Hippocampal formation (tissue), 2 donors: ENCODE measurements at regions not wholly inside any gene's neighbourhood (a gene's known extent, or its start where the extent isn't known, plus 50 kb on each side); places are given as distances from the start of the nearest gene placed in this dataset.
"Not testable (repeated sequence)": the region's sequence is repeated elsewhere in the genome, so short reads cannot be mapped to it uniquely, and the experiment has no call there.

Source experiments
- DNase-seq, 2 donors: peaks; one replicate each; lab custom pipeline; 2025; lab: John Stamatoyannopoulos, UW

DNA sequence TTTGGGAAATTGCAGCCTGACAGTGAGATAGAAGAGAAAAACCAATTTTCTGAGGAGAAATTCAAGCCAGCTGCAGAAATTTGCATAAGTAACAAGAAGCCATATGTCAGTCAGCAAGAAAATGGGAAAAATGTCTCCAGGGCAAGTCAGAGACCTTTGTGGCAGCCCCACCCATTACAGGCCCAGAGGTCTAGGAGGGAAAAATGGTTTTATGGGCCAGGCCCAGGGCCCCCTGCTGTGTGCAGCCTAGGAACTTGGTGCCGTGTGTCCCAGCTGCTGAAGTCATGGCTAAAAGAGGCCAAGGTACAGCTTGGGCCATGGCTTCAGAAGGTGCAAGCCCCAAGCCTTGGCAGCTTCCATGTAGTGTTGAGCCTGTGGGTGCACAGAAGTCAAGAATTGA lies 296.1 kb downstream of the TTC6 start:
- not testable (repeated sequence) for DNase-seq

DNA sequence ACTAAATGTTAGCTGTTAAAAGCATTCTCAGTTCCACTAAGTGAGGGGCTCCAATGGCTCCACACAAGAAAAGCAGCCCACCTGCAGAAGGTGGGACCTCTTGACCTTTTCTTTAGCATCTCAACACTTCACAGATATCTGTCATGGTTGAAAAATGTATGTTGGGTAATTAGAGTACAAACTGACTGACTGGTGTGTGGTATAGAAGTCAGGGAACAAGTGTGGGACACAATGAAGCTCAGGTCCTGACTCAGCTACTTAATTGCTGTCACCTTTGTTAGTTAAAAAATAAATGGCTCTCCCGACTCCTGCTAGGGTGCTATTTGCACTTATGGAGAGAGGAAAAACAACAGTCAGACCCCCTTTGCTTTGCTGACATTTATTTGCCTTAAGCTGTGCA lies 299.0 kb downstream of the TTC6 start:
- no peak for DNase-seq

DNA sequence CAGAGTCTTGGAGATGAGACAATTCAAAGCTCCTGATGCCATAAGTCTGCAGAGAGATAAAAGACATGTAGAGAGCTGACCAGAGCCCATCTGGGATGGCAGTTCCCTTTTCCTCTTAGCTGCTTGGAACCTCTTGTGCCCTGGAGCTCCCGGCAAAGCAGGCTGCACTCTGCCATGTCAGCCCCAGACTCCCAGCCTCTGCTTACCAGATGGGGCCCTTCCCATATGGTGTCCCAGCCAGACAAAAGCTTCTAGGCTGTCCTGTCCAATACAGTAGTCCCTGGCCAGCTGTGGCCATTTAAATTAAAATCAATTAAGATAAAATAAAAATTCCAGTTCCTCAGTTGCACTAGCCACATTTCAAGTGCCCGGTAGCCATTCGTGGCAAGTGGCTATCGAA lies 303.9 kb downstream of the TTC6 start:
- DNase-seq = no peak

DNA sequence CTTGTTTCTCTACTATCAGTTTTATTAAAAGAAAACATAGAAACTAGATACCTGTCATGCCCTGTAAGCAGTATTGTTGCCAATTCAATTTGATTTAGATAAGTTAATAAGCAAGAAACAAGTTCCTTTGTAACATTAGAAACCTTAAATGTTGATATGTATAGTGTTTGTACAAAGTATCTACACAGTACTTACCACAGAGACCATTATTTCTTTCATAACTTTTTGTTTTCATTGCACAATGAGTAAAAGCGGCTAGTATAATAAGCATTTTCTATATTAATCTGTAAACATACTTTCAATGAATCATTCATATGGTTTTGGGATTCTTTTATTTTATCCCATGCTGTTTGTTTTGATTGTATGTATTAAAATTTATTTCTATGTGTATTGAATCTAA lies 305.1 kb downstream of the TTC6 start:
- no peak for DNase-seq

DNA sequence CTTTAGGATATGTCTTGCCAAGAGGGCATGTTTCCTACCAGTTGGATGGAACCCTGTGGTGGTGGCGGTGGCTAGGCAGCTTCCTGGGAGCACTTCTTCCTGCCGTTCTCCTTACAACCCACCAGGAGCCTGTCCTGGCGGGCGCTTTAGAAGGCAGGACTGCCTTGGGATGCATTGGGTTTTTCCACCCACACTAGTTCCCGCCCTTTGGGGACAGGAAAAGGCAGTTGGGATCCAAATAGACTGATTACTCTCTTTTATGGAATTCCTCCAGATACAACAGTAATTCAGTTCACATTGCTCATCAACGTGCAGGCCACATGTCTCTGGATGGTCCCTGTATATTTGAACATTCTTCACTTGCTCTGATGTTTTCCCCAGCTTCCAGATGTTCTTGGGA lies 305.7 kb upstream of the SSTR1 start:
- DNase-seq = no peak

DNA sequence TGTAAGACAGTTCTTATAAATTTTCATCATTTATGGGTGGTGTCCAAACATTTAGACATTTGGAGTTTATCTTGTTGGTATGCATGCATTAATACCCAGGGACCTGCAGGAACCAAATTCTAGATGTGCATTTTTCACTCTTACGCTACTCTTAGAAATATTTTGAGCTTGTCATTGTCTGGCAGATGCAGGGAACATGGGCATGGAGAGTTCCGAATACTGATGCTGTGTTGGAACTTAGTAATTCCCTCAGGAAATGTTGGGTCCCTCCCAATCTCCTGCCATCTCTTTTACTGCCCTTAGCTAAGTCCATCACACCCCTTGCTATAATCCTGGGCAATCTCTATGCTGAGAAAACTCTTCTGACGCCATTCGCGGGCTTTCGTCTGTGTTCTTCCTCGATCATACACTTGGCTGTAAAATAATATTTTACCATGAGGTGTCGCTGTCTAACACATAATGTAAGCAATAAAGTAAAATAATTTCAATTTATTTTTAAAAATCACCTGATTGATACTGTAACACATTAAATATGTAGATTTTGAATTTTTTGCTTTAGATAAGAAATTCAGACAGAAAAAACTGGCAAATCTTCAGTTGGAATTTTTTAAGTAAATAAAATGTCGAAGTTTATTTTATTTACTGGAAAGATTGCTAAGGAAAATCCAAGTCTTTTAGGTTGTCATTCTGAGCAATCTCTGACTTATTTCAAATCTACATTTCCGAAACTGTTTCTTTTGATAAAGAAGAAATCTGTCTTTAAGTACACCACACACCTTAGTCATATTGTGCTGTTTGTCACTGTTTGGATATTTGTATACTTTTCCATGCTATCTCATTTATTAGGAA lies 304.1 kb upstream of the SSTR1 start:
- peak in 1 of 2 donors; percentile 6 for DNase-seq

DNA sequence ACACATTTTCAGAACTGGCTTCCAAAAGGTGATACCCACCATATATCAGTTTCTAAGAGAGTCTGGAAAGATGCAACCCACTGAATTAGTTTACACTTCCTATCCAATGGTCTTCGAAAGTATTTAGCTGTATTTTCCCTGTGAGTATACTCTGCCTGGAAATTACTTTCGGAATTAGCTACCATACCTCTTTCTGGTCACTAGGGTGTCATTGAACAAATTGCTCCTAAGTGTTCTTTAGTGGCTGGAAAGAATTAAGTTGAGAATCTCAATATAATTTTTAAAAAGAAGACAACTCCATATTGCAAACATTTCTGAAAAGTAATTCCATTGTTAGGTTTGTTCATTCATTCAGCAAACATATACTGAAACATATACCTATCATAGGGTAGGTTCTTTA lies 283.1 kb upstream of the SSTR1 start:
- DNase-seq = no peak

DNA sequence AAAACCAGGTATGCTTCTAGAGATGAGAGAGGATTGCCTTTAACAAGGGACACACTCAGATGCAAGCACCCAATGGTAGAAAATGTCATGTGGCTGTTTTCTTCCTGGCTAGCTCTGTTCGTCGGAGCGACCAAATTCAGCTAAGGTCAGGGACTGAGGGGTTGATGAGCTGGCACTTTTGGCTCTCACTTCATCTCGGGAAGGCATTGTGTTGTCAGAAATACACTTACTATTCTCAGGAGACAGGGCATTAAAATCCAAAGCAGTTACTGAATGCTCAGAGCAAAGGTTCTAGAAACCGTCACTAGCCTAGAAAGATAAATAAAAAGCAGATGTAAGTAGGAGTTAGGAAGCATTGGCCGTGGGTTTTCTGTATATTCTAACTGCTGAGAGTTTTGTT lies 275.7 kb upstream of the SSTR1 start:
- no peak for DNase-seq

DNA sequence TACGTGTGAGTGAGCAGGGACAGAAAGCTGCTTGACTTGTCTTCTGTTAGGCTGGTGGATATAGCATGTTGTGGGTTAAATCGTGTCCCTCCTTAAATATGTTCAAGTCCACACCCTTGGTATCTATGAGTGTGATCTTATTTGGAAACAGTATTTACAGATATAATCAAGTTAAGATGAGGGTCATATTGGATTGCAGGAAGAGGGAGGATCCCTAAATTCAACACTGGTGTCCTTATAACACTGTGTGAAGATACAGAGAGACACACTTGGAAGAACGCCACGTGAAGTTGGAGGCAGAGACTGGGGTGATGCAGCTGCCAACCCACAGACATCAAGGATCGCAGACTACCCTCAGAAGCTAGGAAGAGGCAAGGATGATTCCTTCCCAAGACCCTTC lies 275.2 kb upstream of the SSTR1 start:
- DNase-seq = no peak

DNA sequence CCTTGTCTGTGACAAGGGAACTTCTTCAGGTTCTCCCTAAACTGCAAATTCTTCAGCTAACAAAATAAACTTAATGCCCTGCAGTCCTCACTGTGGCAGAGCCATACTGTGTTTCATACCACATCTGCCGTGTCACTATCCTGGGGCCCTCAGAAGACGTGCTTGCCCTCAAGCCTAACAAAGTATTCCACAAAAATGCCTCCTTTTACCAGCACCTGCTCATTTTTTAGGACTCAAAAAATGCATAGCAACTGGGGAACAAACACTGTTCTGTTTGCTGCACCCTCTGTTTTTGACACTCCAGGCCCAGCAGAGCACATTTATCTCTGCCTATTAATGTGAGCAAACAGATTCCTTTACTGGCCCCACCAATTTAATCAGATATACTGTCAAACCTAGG lies 270.7 kb upstream of the SSTR1 start:
- DNase-seq = no peak

DNA sequence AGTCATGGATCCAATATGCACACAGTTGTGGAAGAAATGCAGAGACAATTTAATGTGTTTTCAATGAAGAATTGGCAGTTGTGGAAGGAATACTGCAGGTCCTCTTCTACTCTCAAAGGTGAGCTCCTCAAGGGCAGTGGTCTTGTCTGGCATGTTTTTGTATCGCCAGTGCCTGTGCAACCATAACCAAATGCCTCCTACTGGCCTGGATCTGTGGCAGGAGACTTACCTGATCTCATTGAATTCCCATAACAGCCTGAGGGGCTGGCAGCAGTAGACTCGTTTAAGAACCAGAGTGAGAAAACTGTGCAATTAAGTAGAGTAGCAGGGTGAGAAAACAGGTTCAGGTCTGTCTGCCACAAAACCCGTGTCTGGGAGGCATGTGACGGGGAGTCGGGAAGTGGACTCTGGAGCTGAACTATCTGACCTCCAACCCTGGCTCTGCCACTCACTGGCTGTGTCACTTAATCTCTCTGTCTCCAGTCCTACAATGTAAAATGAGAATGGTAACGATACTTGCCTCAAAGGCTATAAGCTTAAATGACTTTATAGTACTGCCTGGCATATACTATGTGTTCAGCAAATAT lies 268.2 kb upstream of the SSTR1 start:
- no peak for DNase-seq

DNA sequence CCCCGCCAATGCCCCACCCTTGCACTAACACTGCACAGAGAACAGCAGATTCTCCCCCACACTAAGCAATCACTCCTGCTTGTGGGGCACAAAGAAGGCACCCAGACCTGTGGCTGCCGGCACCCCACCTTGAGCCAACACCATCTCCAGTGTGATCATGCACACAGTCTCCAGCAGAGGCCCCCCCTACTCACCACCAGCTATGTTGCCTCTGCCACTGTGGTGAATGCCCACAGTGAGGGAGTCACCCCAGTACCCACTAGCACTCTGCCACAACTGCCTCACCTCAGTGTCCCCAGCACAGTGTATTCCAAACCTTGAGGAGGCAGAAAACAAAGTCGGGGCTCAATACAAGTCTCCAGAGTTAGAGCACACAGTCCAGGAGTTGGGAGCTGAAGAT lies 261.7 kb upstream of the SSTR1 start:
- DNase-seq = no peak

DNA sequence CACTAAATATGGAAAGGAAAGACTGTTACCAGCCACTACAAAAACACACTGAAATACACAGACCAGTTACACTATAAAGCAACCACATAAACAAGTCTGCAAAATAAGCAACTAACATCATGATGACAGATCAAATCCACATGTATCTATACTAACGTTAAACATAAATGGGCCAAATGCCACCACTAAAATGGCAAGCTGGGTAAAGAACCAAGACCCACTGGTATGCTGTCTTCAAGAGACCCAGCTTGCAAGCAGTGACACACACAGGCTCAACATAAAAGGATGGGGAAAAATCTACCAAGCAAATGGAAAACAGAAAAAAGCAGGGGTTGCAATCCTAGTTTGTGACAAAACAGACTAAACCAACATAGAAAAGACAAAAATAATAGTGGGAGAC lies 260.9 kb upstream of the SSTR1 start:
- no peak for DNase-seq

DNA sequence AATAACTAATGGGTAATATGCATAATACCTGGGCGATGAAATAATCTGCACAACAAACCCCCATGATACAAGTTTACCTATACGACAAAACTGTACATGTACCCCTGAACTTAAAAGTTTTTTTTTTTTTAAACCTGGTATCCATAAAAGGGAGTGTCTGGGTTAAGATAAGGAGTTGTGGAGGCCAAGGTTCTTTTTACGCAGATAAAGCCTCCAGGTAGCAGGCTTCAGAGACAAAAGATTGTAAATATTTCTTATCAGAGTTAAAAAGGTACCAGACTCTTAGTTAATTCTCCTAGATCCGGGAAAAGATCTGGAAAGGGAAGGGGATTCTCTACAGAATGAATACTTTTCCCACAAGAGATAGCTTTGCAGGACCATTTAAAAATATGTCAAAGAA lies 259.4 kb upstream of the SSTR1 start:
- no peak for DNase-seq

DNA sequence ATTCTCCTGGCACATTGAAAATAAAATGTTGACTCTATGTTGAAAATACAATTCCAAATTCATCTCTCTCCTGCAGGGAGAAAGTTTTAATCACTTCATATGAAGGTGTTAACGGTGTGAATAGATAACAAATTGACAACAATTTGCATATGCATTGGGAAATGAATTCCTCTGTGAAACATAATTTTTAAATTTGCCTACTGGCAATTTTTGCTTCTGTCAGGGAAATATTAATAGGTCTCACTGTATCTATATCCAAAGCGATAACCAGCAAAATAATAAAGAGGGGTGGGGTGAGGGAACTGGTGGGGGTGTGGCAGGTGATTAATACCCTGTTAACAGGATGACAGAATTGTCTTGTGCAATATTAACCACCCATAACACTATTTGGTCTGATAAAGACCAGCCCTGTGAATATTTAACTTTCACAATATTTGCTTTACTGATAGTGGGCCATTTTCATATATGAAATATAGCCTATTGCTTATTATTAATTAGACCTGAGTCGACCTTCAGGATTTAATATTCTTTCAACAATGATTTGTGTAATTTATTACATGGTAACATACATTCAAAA lies 239.0 kb upstream of the SSTR1 start:
- no peak for DNase-seq

DNA sequence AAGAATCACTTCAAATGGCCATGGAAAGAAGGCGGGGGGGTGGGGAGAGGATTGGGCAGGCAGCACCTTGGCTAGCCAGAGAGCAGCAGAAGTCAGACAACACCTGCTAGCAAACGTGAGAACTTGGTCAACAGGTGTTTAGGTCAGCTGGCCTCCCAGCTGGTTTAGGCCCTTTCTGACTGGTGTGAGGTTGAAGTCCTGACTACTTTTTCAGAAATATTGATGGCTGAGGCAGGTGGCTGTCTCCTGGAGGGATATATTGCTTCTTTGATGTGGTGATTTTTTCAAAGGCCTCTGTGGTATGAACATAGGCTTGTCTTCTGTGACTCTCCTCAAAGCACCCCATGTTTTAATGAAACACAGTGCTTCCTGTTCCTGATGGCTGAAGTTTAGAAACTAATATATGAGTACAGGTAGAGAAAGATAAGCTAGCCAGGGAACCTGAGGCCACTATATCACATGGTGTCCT lies 238.2 kb upstream of the SSTR1 start:
- DNase-seq = no peak

DNA sequence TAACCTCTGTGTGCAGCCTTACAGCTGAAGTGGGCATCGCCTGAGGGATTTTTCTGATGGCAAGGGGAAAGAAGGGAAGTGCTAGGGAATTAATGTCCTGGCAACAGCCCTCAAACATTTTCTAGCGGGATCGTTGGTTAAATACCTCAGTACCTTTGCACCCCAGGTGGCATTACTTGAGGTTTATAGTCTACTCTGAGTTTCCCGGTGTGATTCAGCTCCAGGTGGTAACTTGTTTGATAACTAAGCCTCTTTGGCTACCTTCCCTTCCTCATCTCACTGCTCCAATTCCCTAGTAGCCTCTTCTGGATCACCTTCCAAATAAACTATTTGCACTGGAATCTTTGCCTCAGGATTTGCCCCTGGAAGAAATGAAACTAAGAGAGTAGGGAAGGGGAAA lies 237.0 kb upstream of the SSTR1 start:
- no peak for DNase-seq

DNA sequence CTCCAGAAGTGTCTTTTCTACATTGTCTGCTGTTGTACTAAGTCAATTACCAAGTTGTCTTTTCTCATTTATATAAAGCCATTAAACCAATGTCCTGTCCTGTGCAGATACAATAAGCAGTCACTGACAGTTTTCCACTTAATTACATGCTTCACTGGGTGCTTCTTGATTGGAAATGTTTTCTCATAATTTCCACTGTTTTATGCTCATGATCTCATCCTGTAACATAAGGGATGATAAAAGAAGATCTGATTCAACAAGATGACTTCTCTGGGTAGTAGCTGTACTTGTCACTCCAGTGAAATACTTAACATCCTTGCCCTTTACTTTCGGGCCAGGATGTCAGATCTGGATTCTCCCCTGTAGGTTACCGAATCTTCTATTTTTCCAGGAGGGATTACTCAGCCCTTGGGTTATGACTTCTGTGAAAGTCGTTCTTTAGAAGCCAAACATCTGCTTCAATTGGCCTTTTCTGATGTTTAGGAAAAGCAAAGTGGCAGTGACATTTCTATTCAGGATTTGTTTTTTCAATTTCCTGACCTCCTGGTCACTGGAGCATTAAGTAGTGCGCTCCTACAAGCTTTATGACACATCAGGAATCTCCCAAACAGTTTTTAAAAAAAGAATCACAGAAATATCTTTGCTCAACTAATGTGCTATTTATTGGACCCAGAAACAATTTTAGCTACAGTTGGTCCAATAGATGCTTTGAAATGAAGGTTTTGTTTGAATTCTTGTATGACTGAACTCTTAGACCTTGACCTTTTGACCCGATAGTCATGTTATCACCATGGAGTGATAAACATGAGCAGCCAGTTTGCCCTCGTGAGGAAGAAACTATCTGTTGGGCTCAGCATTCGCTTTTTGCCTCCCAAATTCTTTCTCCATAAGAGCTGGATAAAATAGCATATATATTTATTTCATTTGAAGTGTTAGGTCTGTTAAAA lies 234.5 kb upstream of the SSTR1 start:
- no peak for DNase-seq

DNA sequence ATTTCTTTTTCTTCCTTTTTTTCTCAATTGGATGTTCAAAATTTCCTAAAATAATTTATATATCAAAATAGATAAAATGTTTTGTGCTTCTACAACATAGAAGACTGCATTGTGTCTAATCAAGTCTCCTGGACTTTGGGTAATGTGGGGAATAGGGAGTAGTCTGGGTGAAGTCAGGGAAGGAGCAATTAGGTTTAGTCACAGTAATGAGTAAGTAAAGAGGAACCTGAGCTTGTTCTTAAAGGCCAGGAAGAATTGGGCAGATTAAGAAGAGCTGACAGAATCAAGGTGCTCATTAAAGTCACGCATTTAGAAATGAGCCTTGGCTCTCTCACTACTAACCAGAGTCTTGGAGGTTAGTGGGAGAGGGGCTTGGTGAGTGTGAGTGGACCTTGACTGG lies 233.3 kb upstream of the SSTR1 start:
- no peak for DNase-seq

DNA sequence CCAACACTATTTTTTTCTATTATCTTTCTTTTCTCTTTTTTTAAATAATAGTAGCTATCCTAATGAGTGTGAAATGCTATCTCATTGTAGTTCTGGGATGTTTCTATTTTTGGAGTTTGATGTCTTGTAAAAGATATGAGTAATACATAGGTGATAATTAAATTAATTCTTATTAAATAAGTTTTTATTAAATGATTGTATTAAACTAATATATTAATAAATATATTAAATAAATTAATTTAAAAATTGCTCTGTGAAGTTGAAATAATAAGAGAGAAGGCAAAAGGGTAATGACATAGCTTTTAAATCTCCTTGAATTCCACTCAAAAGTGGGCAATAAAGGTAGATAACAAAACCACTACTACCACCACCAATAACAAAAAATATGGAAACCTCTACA lies 230.2 kb upstream of the SSTR1 start:
- DNase-seq = no peak

DNA sequence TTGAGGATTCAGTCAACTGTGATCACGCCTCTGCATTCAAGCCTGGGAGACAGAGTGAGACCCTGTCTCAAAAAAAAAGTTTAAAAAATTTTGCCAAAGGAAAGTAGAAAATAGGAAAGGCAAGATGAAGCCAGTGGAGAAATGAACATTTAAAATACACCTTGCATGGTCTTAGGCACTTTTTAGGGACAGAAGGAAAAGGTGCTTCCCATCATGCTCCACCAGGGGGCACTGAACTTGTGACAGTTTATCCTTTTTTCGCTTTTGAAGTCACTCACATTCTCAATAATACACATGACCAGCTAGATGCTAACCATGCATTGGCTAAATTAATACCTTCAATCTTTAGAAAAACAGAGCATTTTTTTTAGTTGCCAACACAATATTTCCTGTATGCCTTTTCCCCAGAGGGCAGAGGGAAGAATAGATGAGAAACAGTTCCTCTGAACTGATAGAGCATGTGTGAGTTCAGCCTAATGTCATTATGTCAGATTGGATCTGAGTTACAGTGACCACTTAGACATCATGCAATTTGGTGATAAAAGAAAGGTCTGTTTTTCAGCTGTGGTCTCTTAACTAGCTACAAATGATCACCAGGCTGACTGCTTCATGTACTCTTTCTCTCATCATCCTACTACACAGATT lies 221.8 kb upstream of the SSTR1 start:
- DNase-seq = peak in 1 of 2 donors; percentile 2

DNA sequence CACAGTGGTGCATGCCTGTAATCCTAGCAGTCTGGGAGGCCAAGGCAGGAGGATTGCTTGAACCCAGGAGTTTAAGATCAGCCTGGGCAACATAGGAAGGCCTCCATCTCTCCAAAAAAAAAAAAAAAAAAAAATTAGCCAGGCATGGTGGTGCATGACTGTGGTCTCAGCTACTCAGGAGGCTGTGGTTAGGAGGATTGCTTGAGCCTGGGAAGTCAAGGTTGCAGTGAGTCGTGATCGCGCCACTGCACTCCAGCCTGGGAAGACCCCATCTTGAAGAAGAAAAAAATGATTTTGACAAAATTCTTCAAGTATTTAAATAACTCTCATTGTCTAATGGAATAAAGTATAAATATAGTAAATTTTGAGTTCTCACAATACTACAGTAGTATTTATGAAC lies 219.2 kb upstream of the SSTR1 start:
- DNase-seq = no peak
